GM23338 (cell line): ENCODE measurements at regions not wholly inside any gene's neighbourhood (a gene's known extent, or its start where the extent isn't known, plus 50 kb on each side); places are given as distances from the start of the nearest gene placed in this dataset.

Experiments used
- CREB1 ChIP-seq: fragments of 250-450 bp; sonication (Bioruptor Pico); IDR thresholded peaks from 2 replicates; pipeline ENCODE4 v1.5.0; 2020; ENCODE audit warnings: low read depth, mild to moderate bottlenecking, moderate library complexity
- CTCF ChIP-seq, 2 experiments: fragments of 200-600 bp in 1 of 2; sonication (generic) in 1 of 2; conservative IDR thresholded peaks; 2 replicates each; pipeline versions ENCODE4 v1.5.1 to v1.6.1; 2016 to 2017; ENCODE audit warnings: antibody characterized with exemption in 2 of 2, low read depth in 2 of 2, mild to moderate bottlenecking in 2 of 2, moderate library complexity in 1 of 2
- ETS1 ChIP-seq: IDR thresholded peaks from 2 replicates; pipeline ENCODE4 v1.6.1; 2016; ENCODE audit warnings: antibody characterized with exemption
- EZH2 ChIP-seq: fragments of 200-600 bp; sonication (generic); IDR thresholded peaks from one replicate; pipeline ENCODE4 v1.8.0; 2017; ENCODE audit warnings: antibody characterized with exemption, mild to moderate bottlenecking, low read depth; ENCODE audit not compliant: unreplicated experiment
- EZH2phosphoT487 ChIP-seq: fragments of 200-600 bp; sonication (generic); IDR thresholded peaks from one replicate; pipeline ENCODE4 v1.8.1; 2018; ENCODE audit warnings: antibody characterized with exemption; ENCODE audit not compliant: unreplicated experiment
- JUNB ChIP-seq: IDR thresholded peaks from one replicate; pipeline ENCODE4 v1.6.1; 2016; ENCODE audit warnings: antibody characterized with exemption; ENCODE audit not compliant: unreplicated experiment
- POLR2AphosphoS5 ChIP-seq: IDR thresholded peaks from 2 replicates; pipeline ENCODE4 v1.6.1; 2016; ENCODE audit warnings: antibody characterized with exemption, low read depth
- REST ChIP-seq: IDR thresholded peaks from one replicate; pipeline ENCODE4 v1.6.1; 2018; ENCODE audit warnings: antibody characterized with exemption; ENCODE audit not compliant: unreplicated experiment
- STAT1 ChIP-seq: IDR thresholded peaks from one replicate; pipeline ENCODE4 v1.6.1; 2016; ENCODE audit warnings: antibody characterized with exemption; ENCODE audit not compliant: unreplicated experiment
- ZNF114 ChIP-seq: fragments of 250-450 bp; sonication (Bioruptor Pico); IDR thresholded peaks from 2 replicates; pipeline ENCODE4 v1.5.0; 2020; ENCODE audit warnings: mild to moderate bottlenecking, moderate library complexity
- ZNF462 ChIP-seq: fragments of 250-450 bp; sonication (Bioruptor Pico); IDR thresholded peaks from 2 replicates; pipeline ENCODE4 v1.5.0; 2020; ENCODE audit warnings: mild to moderate bottlenecking, moderate library complexity

GRCh38 chr22:34760276-34761008 lies 305.5 kb upstream of the ISX start:
- TF ChIP-seq CTCF (conservative IDR thresholded peaks at IDR 0.05; ENCODE audit: low read depth in 2 of 2) (no peak), EZH2 (no peak), REST (no peak), EZH2phosphoT487 (no peak), ZNF462 (CRISPR knock-in tag) (no peak), ETS1 (no peak), JUNB (no peak), POLR2AphosphoS5 (no peak), CREB1 (CRISPR knock-in tag) (no peak), ZNF114 (no peak), STAT1 (no peak)
